DOHH2 (cell line): ENCODE measurements at regions not wholly inside any gene's neighbourhood (a gene's known extent, or its start where the extent isn't known, plus 50 kb on each side); places are given as distances from the start of the nearest gene placed in this dataset.

ENCODE experiments used
- H3F3A ChIP-seq: fragments of 200-600 bp; sonication (generic), shearing (Covaris generic); 2 replicates; pipeline ENCODE4 v1.6.0; 2016; ENCODE audit warnings: antibody characterized with exemption, mild to moderate bottlenecking; ENCODE audit not compliant: control insufficient read depth, insufficient read depth
- H3K27ac ChIP-seq: fragments of 200-600 bp; sonication (generic); 2 replicates; pipeline ENCODE4 v1.5.1; 2014; ENCODE audit warnings: low read depth, mild to moderate bottlenecking, low read length, moderate library complexity
- H3K27me3 ChIP-seq: fragments of 200-600 bp; sonication (generic); 2 replicates; pipeline ENCODE4 v1.6.1; 2014; ENCODE audit warnings: mild to moderate bottlenecking, low read length, mixed read lengths; ENCODE audit not compliant: control insufficient read depth
- H3K36me3 ChIP-seq: fragments of 200-600 bp; sonication (generic); 2 replicates; pipeline ENCODE4 v1.6.1; 2014; ENCODE audit warnings: mild to moderate bottlenecking, low read length, moderate library complexity, mixed read lengths; ENCODE audit not compliant: control insufficient read depth
- H3K4me1 ChIP-seq: fragments of 200-600 bp; sonication (generic); 2 replicates; pipeline ENCODE4 v1.6.1; 2014; ENCODE audit warnings: mild to moderate bottlenecking, low read length, mixed read lengths; ENCODE audit not compliant: control insufficient read depth
- H3K4me2 ChIP-seq: fragments of 200-600 bp; sonication (generic); 2 replicates; pipeline ENCODE4 v1.6.0; 2014; ENCODE audit warnings: mild to moderate bottlenecking, low read length, moderate library complexity
- H3K4me3 ChIP-seq: fragments of 200-600 bp; sonication (generic); 2 replicates; pipeline ENCODE4 v1.5.1; 2014; ENCODE audit warnings: mild to moderate bottlenecking, low read length, mixed read lengths
- H3K79me2 ChIP-seq: fragments of 200-600 bp; sonication (generic); 2 replicates; pipeline ENCODE4 v1.6.1; 2014; ENCODE audit warnings: mild to moderate bottlenecking, low read length, mixed read lengths; ENCODE audit not compliant: control insufficient read depth
- H3K9me2 ChIP-seq: fragments of 200-600 bp; sonication (generic); replicated peaks from 2 replicates; pipeline ENCODE4 v1.6.1; 2014; ENCODE audit warnings: mild to moderate bottlenecking, low read length, mixed read lengths; ENCODE audit not compliant: control insufficient read depth
- H3K9me3 ChIP-seq: fragments of 200-600 bp; sonication (generic); 2 replicates; pipeline ENCODE4 v1.6.1; 2014; ENCODE audit warnings: antibody characterized with exemption, low read length, mixed read lengths; ENCODE audit not compliant: control insufficient read depth, insufficient read depth
- H4K20me1 ChIP-seq: fragments of 200-600 bp; sonication (generic); 2 replicates; pipeline ENCODE4 v1.6.0; 2014; ENCODE audit warnings: low read depth, mild to moderate bottlenecking, antibody characterized with exemption, low read length, moderate library complexity; ENCODE audit not compliant: control insufficient read depth, insufficient read depth
- CTCF ChIP-seq: fragments of 200-600 bp; sonication (generic); IDR thresholded peaks from one replicate; pipeline ENCODE4 v1.5.1; 2014; ENCODE audit warnings: antibody characterized with exemption, mild to moderate bottlenecking, low read depth, low read length; ENCODE audit not compliant: poor library complexity, severe bottlenecking
- EZH2phosphoT487 ChIP-seq: fragments of 200-600 bp; sonication (generic); IDR thresholded peaks from 2 replicates; pipeline ENCODE4 v1.6.1; 2017; ENCODE audit warnings: borderline replicate concordance, mild to moderate bottlenecking, antibody characterized with exemption, low read length, moderate library complexity, mixed read lengths

GRCh38 chr13:72201726-72202125, 334.7 kb upstream of the DACH1 start:
- Histone ChIP-seq H3K27ac (no peak overlapping the region), H3K4me1 (no peaks in the 10 kb centered on the region), H3K27me3 (no peaks in the 10 kb centered on the region), H3K36me3 (no peaks in the 10 kb centered on the region), H3K4me2 (no peak overlapping the region), H3F3A (no peaks in the 10 kb centered on the region), H4K20me1 (no peaks in the 10 kb centered on the region), H3K4me3 (no peak overlapping the region), H3K79me2 (no peaks in the 10 kb centered on the region), H3K9me2 (no peaks in the 10 kb centered on the region), H3K9me3 (no peaks in the 10 kb centered on the region)
- no peak for TF ChIP-seq EZH2phosphoT487
- no peak for TF ChIP-seq CTCF

- Histone ChIP-seq H3K36me3 (no peaks in the 10 kb centered on the region), H3K27me3 (no peaks in the 10 kb centered on the region), H3K27ac (no peak overlapping the region), H3K4me3 (no peak overlapping the region), H3F3A (no peaks in the 10 kb centered on the region), H3K79me2 (no peaks in the 10 kb centered on the region), H3K4me2 (no peak overlapping the region), H4K20me1 (no peaks in the 10 kb centered on the region), H3K9me2 (no peaks in the 10 kb centered on the region), H3K4me1 (no peaks in the 10 kb centered on the region), H3K9me3 (no peaks in the 10 kb centered on the region)
- TF ChIP-seq EZH2phosphoT487 (no peak), CTCF (no peak)
Measured at GRCh38 chr13:72199640-72200039, 332.6 kb upstream of the DACH1 start.

- H3K27ac ChIP-seq: no peak overlapping the region
Measured at GRCh38 chr13:72198967-72199560, 332.1 kb upstream of the DACH1 start.

More at GRCh38 chr13:72198967-72199560, 332.1 kb upstream of the DACH1 start:
- Histone ChIP-seq H3F3A (no peaks in the 10 kb centered on the region), H3K36me3 (no peaks in the 10 kb centered on the region), H3K27me3 (no peaks in the 10 kb centered on the region), H3K79me2 (no peaks in the 10 kb centered on the region), H4K20me1 (no peaks in the 10 kb centered on the region), H3K4me3 (no peak overlapping the region), H3K9me2 (no peaks in the 10 kb centered on the region), H3K4me1 (no peaks in the 10 kb centered on the region), H3K9me3 (no peaks in the 10 kb centered on the region), H3K4me2 (no peak overlapping the region)
- TF ChIP-seq EZH2phosphoT487: no peak
- TF ChIP-seq CTCF: no peak
